ENCODE measurements at regions not wholly inside any gene's neighbourhood (a gene's known extent, or its start where the extent isn't known, plus 50 kb on each side); places are given as distances from the start of the nearest gene placed in this dataset.

DNA sequence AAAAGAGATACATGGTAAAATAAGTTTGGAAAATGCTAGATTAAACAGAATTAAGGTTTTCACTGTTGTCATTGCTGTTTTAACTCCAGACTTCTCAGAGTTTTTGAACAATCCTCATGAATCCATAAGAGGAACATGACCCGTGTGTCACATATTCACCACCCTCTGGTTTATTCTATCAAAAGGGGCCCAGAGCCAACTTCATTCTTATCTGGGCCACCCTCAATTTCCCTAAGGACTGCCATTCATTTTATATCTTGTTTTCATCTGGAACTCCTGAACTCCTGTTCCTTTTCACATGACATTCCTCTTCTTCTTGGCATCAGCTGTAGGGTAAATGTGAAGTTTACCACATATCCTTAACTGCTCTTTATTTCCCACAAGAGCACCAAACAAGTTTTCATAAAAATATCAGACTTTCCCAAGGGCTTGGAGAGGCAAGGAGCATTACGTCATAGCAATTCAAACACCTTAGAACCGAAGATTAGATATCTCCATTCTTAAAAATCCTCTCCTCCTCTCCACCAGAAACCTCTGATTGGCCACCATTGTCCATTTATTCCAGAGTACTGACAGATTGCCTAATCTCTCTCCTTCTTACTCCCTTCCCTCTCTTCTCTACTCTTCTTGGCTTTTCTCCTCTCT lies 225.2 kb downstream of the SEC23A start:
- H3K36me3 ChIP-seq (ENCODE audit: control insufficient read depth, insufficient read depth, low read length) = no peaks in the 10 kb centered on the region
- H3K9me3 ChIP-seq (ENCODE audit: control insufficient read depth, low read length) = no peaks in the 10 kb centered on the region
- DNase-seq = no peak
- H3K4me3 ChIP-seq (ENCODE audit: insufficient read depth, low read depth, low read length, poor library complexity, severe bottlenecking) = no peak overlapping the region
- no peaks in the 10 kb centered on the region for H3K27me3 ChIP-seq (replicated peaks; ENCODE audit: control insufficient read depth, insufficient read depth, low read length, poor library complexity, severe bottlenecking)
- H3K27ac ChIP-seq (ENCODE audit: insufficient read depth, low read length, poor library complexity, severe bottlenecking) = no peak overlapping the region
- no peaks in the 10 kb centered on the region for H3K4me1 ChIP-seq (ENCODE audit: control insufficient read depth, insufficient read depth, low read length, poor library complexity, severe bottlenecking)

DNA sequence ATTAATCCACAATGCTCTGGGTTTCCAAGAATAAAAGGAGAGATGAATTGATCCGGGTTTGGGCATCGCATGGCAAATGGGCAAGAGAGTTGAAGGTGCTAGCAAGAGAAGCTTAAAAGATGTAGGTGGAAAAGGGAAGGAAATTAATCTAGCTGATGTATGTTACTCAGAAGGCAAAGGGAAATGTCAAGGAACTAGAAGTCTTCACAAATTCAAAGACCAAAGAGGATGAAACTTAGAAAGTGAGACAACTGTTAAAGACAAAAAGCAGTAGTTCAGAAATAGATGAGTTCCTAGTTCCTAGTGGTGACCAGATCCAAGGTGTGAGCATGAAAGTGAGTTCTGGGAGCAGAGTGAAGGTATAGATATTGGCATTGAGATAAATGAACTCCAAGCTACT lies 228.3 kb downstream of the SEC23A start:
- Histone ChIP-seq H3K36me3 (ENCODE audit: control insufficient read depth, insufficient read depth, low read length) (no peaks in the 10 kb centered on the region), H3K27me3 (replicated peaks; ENCODE audit: control insufficient read depth, insufficient read depth, low read length, poor library complexity, severe bottlenecking) (no peaks in the 10 kb centered on the region), H3K27ac (ENCODE audit: insufficient read depth, low read length, poor library complexity, severe bottlenecking) (no peak overlapping the region), H3K4me1 (ENCODE audit: control insufficient read depth, insufficient read depth, low read length, poor library complexity, severe bottlenecking) (no peaks in the 10 kb centered on the region), H3K4me3 (ENCODE audit: insufficient read depth, low read depth, low read length, poor library complexity, severe bottlenecking) (no peak overlapping the region), H3K9me3 (ENCODE audit: control insufficient read depth, low read length) (no peaks in the 10 kb centered on the region)
- DNase-seq = no peak

DNA sequence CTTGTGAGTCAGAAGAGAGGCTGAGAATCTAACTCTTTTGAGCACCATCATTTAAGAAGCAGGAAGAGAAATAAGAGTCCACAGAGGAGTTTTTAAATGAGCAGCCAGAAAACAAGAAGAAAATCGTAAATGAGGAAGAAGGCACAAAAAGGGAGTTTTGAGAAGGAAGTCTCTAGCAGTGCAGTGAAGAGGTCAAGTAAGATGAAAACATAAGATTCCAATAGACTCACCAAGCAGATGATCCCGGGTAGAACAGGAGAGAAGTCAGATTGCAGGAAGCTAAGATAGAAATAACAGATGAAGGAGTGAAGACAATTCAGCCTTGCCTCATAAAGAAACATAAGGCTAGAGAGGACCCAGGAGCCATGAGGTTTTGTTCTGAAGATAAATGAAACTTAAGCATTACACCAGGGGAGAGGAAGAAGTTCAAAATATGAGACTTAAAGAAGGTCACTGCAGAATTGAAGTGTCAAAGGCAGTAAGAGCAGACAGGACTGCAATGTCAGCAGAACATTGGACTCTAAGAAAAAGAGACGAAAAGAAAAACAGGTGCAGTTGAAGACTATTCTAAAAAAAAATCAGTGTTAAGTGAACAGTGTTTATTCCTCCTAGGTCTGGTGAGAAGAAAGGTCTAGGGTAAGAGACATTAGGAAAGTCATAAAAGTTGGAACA lies 229.0 kb downstream of the SEC23A start:
- H3K9me3 ChIP-seq (ENCODE audit: control insufficient read depth, low read length) = no peaks in the 10 kb centered on the region
- no peaks in the 10 kb centered on the region for H3K4me1 ChIP-seq (ENCODE audit: control insufficient read depth, insufficient read depth, low read length, poor library complexity, severe bottlenecking)
- no peaks in the 10 kb centered on the region for H3K27me3 ChIP-seq (replicated peaks; ENCODE audit: control insufficient read depth, insufficient read depth, low read length, poor library complexity, severe bottlenecking)
- no peak overlapping the region for H3K4me3 ChIP-seq (ENCODE audit: insufficient read depth, low read depth, low read length, poor library complexity, severe bottlenecking)
- no peak overlapping the region for H3K27ac ChIP-seq (ENCODE audit: insufficient read depth, low read length, poor library complexity, severe bottlenecking)
- no peaks in the 10 kb centered on the region for H3K36me3 ChIP-seq (ENCODE audit: control insufficient read depth, insufficient read depth, low read length)
- no peak for DNase-seq

DNA sequence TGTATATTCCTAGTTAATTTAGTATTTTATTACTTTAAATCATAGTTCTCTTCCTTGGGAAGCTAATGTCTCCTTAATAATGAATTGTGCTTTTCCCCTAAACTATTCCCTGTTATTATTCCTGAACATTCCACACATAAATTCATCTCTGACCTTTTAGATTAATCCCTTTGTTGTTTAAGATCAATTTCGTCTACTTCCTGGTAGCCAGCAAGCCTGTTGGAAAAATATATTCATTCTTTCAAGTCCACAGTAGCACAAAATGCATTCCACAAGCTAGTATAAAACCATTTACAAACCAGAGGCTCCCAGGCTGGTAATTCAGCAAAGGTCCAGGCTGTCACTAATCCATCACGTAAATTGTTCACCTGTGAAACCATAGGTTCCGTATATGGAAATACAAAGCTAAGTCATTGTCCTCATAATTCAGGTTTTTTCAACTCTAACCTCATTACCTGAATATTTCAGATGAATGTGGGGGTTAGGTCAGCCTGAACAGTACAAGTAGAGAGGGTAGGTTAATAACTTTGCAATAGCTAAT lies 232.7 kb downstream of the SEC23A start:
- H3K9me3 ChIP-seq (ENCODE audit: control insufficient read depth, low read length) = no peaks in the 10 kb centered on the region
- H3K36me3 ChIP-seq (ENCODE audit: control insufficient read depth, insufficient read depth, low read length) = no peaks in the 10 kb centered on the region
- no peak overlapping the region for H3K4me3 ChIP-seq (ENCODE audit: insufficient read depth, low read depth, low read length, poor library complexity, severe bottlenecking)
- no peak for DNase-seq
- H3K27me3 ChIP-seq (replicated peaks; ENCODE audit: control insufficient read depth, insufficient read depth, low read length, poor library complexity, severe bottlenecking) = no peaks in the 10 kb centered on the region
- no peak overlapping the region for H3K27ac ChIP-seq (ENCODE audit: insufficient read depth, low read length, poor library complexity, severe bottlenecking)
- H3K4me1 ChIP-seq (ENCODE audit: control insufficient read depth, insufficient read depth, low read length, poor library complexity, severe bottlenecking) = no peaks in the 10 kb centered on the region

DNA sequence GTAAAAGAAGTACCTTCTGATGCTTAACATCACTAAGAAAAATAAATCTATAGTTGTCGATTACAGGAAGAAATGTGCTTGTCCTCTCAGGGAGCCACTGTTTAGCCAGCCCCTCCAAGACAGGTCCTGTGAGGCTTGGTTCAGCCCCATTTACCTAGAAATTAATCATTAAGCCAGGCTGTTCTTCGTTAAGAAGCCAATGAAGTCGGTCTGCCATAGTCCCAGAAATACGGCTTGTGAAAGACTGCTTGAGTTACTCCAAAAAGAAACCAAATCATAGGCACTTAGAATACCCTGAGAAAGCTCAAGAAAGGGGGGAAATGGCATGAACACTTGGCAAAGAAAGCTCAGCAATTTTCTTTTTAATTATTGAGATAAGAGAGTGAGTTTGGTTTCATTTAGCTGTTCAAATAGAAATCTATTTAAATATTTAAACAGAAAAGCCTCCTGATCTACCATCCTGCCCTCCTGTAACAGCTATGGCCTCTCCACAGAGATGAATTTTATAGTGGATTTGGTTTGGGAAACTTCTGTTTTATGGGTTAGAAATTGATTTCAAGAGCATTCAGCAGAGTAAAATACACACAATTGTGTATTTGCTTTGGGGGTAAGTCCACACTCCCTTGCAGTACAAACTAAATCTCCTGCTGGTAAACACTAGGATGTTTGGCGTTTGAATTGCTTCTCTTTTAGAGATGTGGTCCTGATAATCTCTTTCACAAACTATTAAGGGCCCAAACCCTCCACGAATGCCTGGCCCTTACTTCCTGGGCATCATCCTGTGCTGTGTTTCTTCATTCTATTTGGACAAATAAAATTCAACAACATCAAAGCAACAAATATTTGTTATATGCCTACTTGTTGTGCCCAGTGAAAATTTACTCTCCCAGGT lies 234.4 kb downstream of the SEC23A start:
- Histone ChIP-seq H3K36me3 (ENCODE audit: control insufficient read depth, insufficient read depth, low read length) (no peaks in the 10 kb centered on the region), H3K27ac (ENCODE audit: insufficient read depth, low read length, poor library complexity, severe bottlenecking) (no peak overlapping the region), H3K9me3 (ENCODE audit: control insufficient read depth, low read length) (no peaks in the 10 kb centered on the region), H3K4me3 (ENCODE audit: insufficient read depth, low read depth, low read length, poor library complexity, severe bottlenecking) (no peak overlapping the region), H3K4me1 (ENCODE audit: control insufficient read depth, insufficient read depth, low read length, poor library complexity, severe bottlenecking) (no peaks in the 10 kb centered on the region), H3K27me3 (replicated peaks; ENCODE audit: control insufficient read depth, insufficient read depth, low read length, poor library complexity, severe bottlenecking) (no peaks in the 10 kb centered on the region)
- no peak for DNase-seq

DNA sequence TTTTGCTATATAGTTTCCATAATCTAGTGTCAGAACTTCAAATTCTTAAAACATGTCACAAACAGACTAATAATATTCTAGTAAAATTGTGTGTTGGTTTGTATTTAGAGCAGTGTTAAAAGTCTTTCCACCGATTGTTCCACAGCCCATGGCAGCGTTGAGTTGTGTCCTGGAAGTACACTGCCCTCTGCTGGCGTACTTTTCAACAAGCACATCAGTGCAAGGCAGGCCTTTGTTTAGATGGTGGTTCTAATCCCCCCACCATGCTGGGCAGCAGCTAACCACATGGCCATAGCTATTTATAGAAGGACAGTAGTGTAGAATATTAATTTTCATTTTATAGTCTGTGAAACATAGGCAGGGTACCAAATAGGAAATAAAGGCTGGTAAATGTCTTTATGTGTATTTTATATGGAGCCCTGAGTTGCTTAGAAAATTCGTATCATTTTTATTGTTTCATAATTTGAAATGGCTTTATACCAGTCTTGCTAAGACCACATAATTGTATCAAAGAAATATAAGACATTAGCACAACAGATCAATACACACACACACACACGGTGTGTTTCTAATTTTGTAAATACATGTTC lies 235.4 kb downstream of the SEC23A start:
- no peak overlapping the region for H3K4me3 ChIP-seq (ENCODE audit: insufficient read depth, low read depth, low read length, poor library complexity, severe bottlenecking)
- DNase-seq = peak in 2 of 3 donors; percentile 6 to 26
- no peaks in the 10 kb centered on the region for H3K9me3 ChIP-seq (ENCODE audit: control insufficient read depth, low read length)

DNA sequence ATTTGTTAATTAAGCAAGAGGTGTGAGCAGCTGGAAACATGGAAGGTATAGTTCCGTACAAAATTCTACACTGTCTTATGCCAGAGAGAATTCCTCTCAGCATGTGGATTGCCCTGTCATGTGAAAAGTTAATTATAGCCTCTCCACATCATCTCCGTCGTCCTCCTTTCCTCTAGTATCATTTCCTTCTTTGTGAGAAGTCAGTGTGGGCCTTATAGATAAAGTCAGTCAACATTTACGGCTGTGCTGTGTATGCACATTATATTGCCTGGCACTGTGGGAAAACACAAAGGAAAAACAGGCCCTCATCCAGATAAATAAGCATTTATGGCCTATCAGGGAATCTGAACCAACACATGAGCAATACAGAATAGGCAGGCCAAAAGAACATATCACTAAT lies 236.6 kb downstream of the SEC23A start:
- DNase-seq = no peak
- Histone ChIP-seq H3K9me3 (ENCODE audit: control insufficient read depth, low read length) (no peaks in the 10 kb centered on the region), H3K4me1 (ENCODE audit: control insufficient read depth, insufficient read depth, low read length, poor library complexity, severe bottlenecking) (no peaks in the 10 kb centered on the region), H3K27me3 (replicated peaks; ENCODE audit: control insufficient read depth, insufficient read depth, low read length, poor library complexity, severe bottlenecking) (no peaks in the 10 kb centered on the region), H3K27ac (ENCODE audit: insufficient read depth, low read length, poor library complexity, severe bottlenecking) (no peak overlapping the region), H3K36me3 (ENCODE audit: control insufficient read depth, insufficient read depth, low read length) (no peaks in the 10 kb centered on the region), H3K4me3 (ENCODE audit: insufficient read depth, low read depth, low read length, poor library complexity, severe bottlenecking) (no peak overlapping the region)

More for the DNA sequence above, 235.4 kb downstream of the SEC23A start:
- H3K36me3 ChIP-seq (ENCODE audit: control insufficient read depth, insufficient read depth, low read length) = no peaks in the 10 kb centered on the region
- no peaks in the 10 kb centered on the region for H3K27me3 ChIP-seq (replicated peaks; ENCODE audit: control insufficient read depth, insufficient read depth, low read length, poor library complexity, severe bottlenecking)
- H3K4me1 ChIP-seq (ENCODE audit: control insufficient read depth, insufficient read depth, low read length, poor library complexity, severe bottlenecking) = no peaks in the 10 kb centered on the region
- no peak overlapping the region for H3K27ac ChIP-seq (ENCODE audit: insufficient read depth, low read length, poor library complexity, severe bottlenecking)

DNA sequence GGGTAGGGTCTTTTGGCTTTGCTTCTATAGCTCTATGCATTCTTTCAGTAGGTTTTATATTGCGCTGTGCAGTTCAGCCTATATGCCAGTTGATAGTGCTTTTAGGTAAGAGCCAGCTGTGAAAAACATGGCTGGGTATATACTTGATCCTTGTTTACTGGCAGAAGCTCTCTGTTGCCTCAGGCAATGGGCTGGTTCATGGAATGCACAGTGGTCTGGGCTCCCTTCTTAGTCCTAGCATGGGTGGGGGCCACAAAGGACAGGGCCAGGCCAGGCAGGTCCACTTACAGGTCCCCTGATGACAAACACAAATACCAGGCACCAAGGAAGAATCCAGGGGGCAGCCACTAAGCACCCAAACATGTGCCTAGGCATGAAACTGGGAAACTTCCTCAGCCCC lies 240.7 kb downstream of the SEC23A start:
- H3K9me3 ChIP-seq (ENCODE audit: control insufficient read depth, low read length) = no peaks in the 10 kb centered on the region
- no peak overlapping the region for H3K4me3 ChIP-seq (ENCODE audit: insufficient read depth, low read depth, low read length, poor library complexity, severe bottlenecking)
- no peak overlapping the region for H3K27ac ChIP-seq (ENCODE audit: insufficient read depth, low read length, poor library complexity, severe bottlenecking)
- H3K36me3 ChIP-seq (ENCODE audit: control insufficient read depth, insufficient read depth, low read length) = no peaks in the 10 kb centered on the region
- no peaks in the 10 kb centered on the region for H3K27me3 ChIP-seq (replicated peaks; ENCODE audit: control insufficient read depth, insufficient read depth, low read length, poor library complexity, severe bottlenecking)
- no peaks in the 10 kb centered on the region for H3K4me1 ChIP-seq (ENCODE audit: control insufficient read depth, insufficient read depth, low read length, poor library complexity, severe bottlenecking)
- no peak for DNase-seq

DNA sequence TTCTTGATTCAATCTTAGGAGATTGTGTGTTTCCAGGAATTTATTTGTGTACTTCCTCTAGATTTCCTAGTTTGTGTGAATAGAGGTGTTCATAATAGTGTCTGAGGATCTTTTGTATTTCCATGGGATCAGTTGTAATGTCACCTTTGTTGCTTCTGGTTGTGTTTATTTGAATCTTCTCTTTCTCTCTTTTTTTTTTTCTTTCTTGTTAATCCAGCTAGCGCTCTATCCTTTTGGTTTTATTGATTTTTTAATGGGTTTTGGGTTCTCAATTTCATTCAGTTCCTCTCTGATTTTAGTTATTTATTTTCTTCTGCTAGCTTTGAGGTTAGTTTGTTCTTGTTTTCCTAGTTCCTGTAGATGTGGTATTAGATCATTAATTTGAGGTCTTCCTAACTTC lies 242.5 kb downstream of the SEC23A start:
- no peaks in the 10 kb centered on the region for H3K9me3 ChIP-seq (ENCODE audit: control insufficient read depth, low read length)
- H3K4me1 ChIP-seq (ENCODE audit: control insufficient read depth, insufficient read depth, low read length, poor library complexity, severe bottlenecking) = no peaks in the 10 kb centered on the region
- no peaks in the 10 kb centered on the region for H3K27me3 ChIP-seq (replicated peaks; ENCODE audit: control insufficient read depth, insufficient read depth, low read length, poor library complexity, severe bottlenecking)
- DNase-seq = no peak
- H3K27ac ChIP-seq (ENCODE audit: insufficient read depth, low read length, poor library complexity, severe bottlenecking) = no peak overlapping the region
- no peaks in the 10 kb centered on the region for H3K36me3 ChIP-seq (ENCODE audit: control insufficient read depth, insufficient read depth, low read length)
- H3K4me3 ChIP-seq (ENCODE audit: insufficient read depth, low read depth, low read length, poor library complexity, severe bottlenecking) = no peak overlapping the region
